ENCODE measurements at regions not wholly inside any gene's neighbourhood (a gene's known extent, or its start where the extent isn't known, plus 50 kb on each side); places are given as distances from the start of the nearest gene placed in this dataset.

GRCh38 chr2:226052772-226053416 lies 653.4 kb downstream of the NYAP2 start:
- no peak for TF ChIP-seq CTCF (IDR thresholded peaks at IDR 0.05)
- intact Hi-C loops (cut with DNase I): no loop called here
- H3K9me3 ChIP-seq: no peaks in the 10 kb centered on the region
- no peaks in the 10 kb centered on the region for H3K4me1 ChIP-seq
- no peak overlapping the region for H3K9ac ChIP-seq (ENCODE audit: low read depth in 2 of 2, low read length in 2 of 2)
- no peak overlapping the region for H3K4me3 ChIP-seq
- DNase-seq: no peak
- H3K36me3 ChIP-seq: no peaks in the 10 kb centered on the region
- H3K27me3 ChIP-seq: no peaks in the 10 kb centered on the region
- no peak overlapping the region for H3K27ac ChIP-seq

- DNase-seq: no peak
- Histone ChIP-seq H3K27me3 (no peaks in the 10 kb centered on the region), H3K4me1 (no peaks in the 10 kb centered on the region), H3K9me3 (no peaks in the 10 kb centered on the region), H3K27ac (no peak overlapping the region), H3K36me3 (no peaks in the 10 kb centered on the region), H3K9ac (ENCODE audit: low read depth in 2 of 2, low read length in 2 of 2) (no peak overlapping the region), H3K4me3 (no peak overlapping the region)
- TF ChIP-seq CTCF (IDR thresholded peaks at IDR 0.05): no peak
- intact Hi-C loops (cut with DNase I): no loop called here
Observed at GRCh38 chr2:226050822-226051221, 651.3 kb downstream of the NYAP2 start.

- H3K4me3 ChIP-seq: no peak overlapping the region
- no peak overlapping the region for H3K27ac ChIP-seq
- DNase-seq: no peak
- intact Hi-C loops (cut with DNase I): no loop called here
- no peak overlapping the region for H3K9ac ChIP-seq (ENCODE audit: low read depth in 2 of 2, low read length in 2 of 2)
- no peaks in the 10 kb centered on the region for H3K36me3 ChIP-seq
- no peaks in the 10 kb centered on the region for H3K27me3 ChIP-seq
- no peaks in the 10 kb centered on the region for H3K9me3 ChIP-seq
- no peak for TF ChIP-seq CTCF (IDR thresholded peaks at IDR 0.05)
- H3K4me1 ChIP-seq: no peaks in the 10 kb centered on the region
Observed at GRCh38 chr2:226048611-226049010, 649.1 kb downstream of the NYAP2 start.

DNA sequence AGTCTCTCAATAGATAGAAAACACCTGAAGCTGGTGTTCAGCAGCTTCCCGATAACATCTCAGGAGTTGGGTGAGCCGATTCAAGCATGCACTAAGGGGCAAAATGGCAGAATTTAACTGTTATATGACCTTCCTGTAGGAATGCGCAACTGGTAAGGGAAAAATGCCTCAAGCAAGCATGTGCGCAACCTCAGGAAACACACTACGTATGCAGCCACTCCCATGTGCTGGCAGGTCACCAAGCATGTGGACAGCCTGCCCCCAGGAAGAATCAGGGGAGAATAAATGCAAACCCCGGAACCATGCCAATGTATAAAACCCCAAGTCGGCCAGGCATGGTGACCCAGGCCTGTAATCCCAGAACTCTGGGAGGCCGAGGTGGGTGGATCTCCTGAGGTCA lies 645.6 kb downstream of the NYAP2 start:
- no peak overlapping the region for H3K9ac ChIP-seq (ENCODE audit: low read depth in 2 of 2, low read length in 2 of 2)
- intact Hi-C loops (cut with DNase I): no loop called here
- no peak overlapping the region for H3K27ac ChIP-seq
- H3K4me3 ChIP-seq: no peak overlapping the region
- H3K27me3 ChIP-seq: no peaks in the 10 kb centered on the region
- DNase-seq: no peak
- H3K9me3 ChIP-seq: no peaks in the 10 kb centered on the region
- no peaks in the 10 kb centered on the region for H3K36me3 ChIP-seq
- no peaks in the 10 kb centered on the region for H3K4me1 ChIP-seq
- no peak for TF ChIP-seq CTCF (IDR thresholded peaks at IDR 0.05)

DNA sequence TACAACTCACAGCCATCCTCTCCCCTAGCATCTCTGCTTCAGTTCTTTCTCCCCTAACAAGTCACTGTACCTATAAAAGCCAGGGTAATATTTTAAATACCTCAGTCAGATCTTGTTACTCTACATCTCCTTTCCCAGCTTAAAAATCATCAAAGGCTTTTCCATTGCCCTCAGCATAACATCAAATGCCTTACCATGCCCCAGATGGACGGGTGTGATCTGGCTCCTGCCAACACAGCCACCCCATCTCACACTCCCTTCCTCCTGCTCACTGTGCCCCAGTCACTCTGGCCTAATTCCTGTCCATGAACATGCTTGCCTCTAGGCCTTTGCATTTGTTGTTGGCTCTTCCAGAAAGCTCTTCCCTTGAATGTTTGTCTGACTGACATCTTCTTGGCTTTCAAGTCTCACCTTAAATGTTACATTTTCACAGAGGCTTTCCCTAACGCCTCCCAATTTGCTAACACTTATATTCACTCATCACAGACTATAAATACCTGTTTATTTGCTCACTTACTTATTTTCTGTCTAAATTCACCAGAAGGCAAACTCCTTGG lies 640.9 kb downstream of the NYAP2 start:
- no peak overlapping the region for H3K4me3 ChIP-seq
- H3K36me3 ChIP-seq: no peaks in the 10 kb centered on the region
- H3K4me1 ChIP-seq: no peaks in the 10 kb centered on the region
- intact Hi-C loops (cut with DNase I): no loop called here
- no peak overlapping the region for H3K9ac ChIP-seq (ENCODE audit: low read depth in 2 of 2, low read length in 2 of 2)
- H3K27ac ChIP-seq: no peak overlapping the region
- no peaks in the 10 kb centered on the region for H3K9me3 ChIP-seq
- H3K27me3 ChIP-seq: no peaks in the 10 kb centered on the region
- no peak for TF ChIP-seq CTCF (IDR thresholded peaks at IDR 0.05)
- no peak for DNase-seq
